MCF 10A (cell line): ENCODE measurements at regions not wholly inside any gene's neighbourhood (a gene's known extent, or its start where the extent isn't known, plus 50 kb on each side); places are given as distances from the start of the nearest gene placed in this dataset.

Experiments used
- BruUV-seq: library from RNA; stranded (reverse); fragments of 400-500 nt; replicated peaks from 2 replicates; lab custom pipeline; 2021; lab: Mats Ljungman, UMichigan
- CTCF ChIA-PET: fragments of 300-600 bp; sonication (Branson Sonifier 250); formaldehyde crosslinking; extraction: SDS; loops from one replicate; lab custom pipeline; 2021; ENCODE audit warnings: antibody characterized with exemption, inconsistent platforms; lab: Yijun Ruan, JAX
- POLR2A ChIA-PET: fragments of 300-600, 350-650 bp; sonication (Branson Sonifier 250); formaldehyde crosslinking; extraction: SDS; loops from one replicate; lab custom pipeline; 2020; ENCODE audit warnings: antibody characterized with exemption, inconsistent platforms; lab: Yijun Ruan, JAX
- DNase-seq: peaks from one replicate; pipeline ENCODE4 v3.0.0-alpha.2; 2018; ENCODE audit not compliant: unreplicated experiment
- H3K27ac Mint-ChIP-seq: one replicate; pipeline ENCODE4 v1.8.0; 2022; ENCODE audit warnings: mild to moderate bottlenecking, low read depth, mixed read lengths; ENCODE audit not compliant: unreplicated experiment
- H3K27me3 Mint-ChIP-seq: one replicate; pipeline ENCODE4 v1.8.0; 2022; ENCODE audit warnings: mixed read lengths; ENCODE audit not compliant: insufficient read depth, unreplicated experiment
- H3K36me3 Mint-ChIP-seq: one replicate; pipeline ENCODE4 v1.8.0; 2022; ENCODE audit warnings: mild to moderate bottlenecking, moderate library complexity, mixed read lengths; ENCODE audit not compliant: insufficient read depth, unreplicated experiment
- H3K4me1 Mint-ChIP-seq: one replicate; pipeline ENCODE4 v1.8.0; 2022; ENCODE audit warnings: mixed read lengths; ENCODE audit not compliant: insufficient read depth, unreplicated experiment
- H3K4me3 Mint-ChIP-seq: one replicate; pipeline ENCODE4 v1.8.0; 2022; ENCODE audit warnings: mild to moderate bottlenecking, moderate library complexity, mixed read lengths; ENCODE audit not compliant: unreplicated experiment
- H3K9me3 Mint-ChIP-seq: one replicate; pipeline ENCODE4 v1.8.0; 2022; ENCODE audit warnings: mixed read lengths; ENCODE audit not compliant: unreplicated experiment
- intact Hi-C: fragments of 100-400 bp; cut with micrococcal nuclease; formaldehyde crosslinking; loops from 2 replicates; pipeline ENCODE4 v1.14.1; 2022
- TF ChIP-seq, protein P1 (sequence below): fragments of 200-600 bp; IDR thresholded peaks from one replicate; pipeline ENCODE4 v1.8.0; 2022; ENCODE audit warnings: antibody characterized with exemption, mild to moderate bottlenecking; ENCODE audit not compliant: unreplicated experiment

GRCh38 chr4:134463771-134464170, 262.2 kb upstream of the PABPC4L start:
- no peak for DNase-seq
- intact Hi-C loops = no loop called here
- Mint-ChIP-seq H3K9me3 (no peaks in the 10 kb centered on the region), H3K27me3 (no peaks in the 10 kb centered on the region), H3K4me3 (no peak overlapping the region), H3K27ac (no peak overlapping the region), H3K4me1 (no peaks in the 10 kb centered on the region), H3K36me3 (no peaks in the 10 kb centered on the region)
- BruUV-seq = no TSS peak
- POLR2A ChIA-PET = no interaction called here
- TF ChIP-seq, protein P1, sequence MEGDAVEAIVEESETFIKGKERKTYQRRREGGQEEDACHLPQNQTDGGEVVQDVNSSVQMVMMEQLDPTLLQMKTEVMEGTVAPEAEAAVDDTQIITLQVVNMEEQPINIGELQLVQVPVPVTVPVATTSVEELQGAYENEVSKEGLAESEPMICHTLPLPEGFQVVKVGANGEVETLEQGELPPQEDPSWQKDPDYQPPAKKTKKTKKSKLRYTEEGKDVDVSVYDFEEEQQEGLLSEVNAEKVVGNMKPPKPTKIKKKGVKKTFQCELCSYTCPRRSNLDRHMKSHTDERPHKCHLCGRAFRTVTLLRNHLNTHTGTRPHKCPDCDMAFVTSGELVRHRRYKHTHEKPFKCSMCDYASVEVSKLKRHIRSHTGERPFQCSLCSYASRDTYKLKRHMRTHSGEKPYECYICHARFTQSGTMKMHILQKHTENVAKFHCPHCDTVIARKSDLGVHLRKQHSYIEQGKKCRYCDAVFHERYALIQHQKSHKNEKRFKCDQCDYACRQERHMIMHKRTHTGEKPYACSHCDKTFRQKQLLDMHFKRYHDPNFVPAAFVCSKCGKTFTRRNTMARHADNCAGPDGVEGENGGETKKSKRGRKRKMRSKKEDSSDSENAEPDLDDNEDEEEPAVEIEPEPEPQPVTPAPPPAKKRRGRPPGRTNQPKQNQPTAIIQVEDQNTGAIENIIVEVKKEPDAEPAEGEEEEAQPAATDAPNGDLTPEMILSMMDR = no peak
- CTCF ChIA-PET = no interaction called here

GRCh38 chr4:134426821-134427220, 225.2 kb upstream of the PABPC4L start:
- H3K27ac Mint-ChIP-seq = no peak overlapping the region
- TF ChIP-seq, protein P1 = no peak
- H3K27me3 Mint-ChIP-seq = no peaks in the 10 kb centered on the region
- no TSS peak for BruUV-seq
- intact Hi-C loops = no loop called here
- ChIA-PET POLR2A (no interaction called here), CTCF (no interaction called here)
- no peaks in the 10 kb centered on the region for H3K9me3 Mint-ChIP-seq
- DNase-seq = no peak
- H3K36me3 Mint-ChIP-seq = no peaks in the 10 kb centered on the region
- H3K4me1 Mint-ChIP-seq = no peaks in the 10 kb centered on the region
- H3K4me3 Mint-ChIP-seq = no peak overlapping the region

DNA sequence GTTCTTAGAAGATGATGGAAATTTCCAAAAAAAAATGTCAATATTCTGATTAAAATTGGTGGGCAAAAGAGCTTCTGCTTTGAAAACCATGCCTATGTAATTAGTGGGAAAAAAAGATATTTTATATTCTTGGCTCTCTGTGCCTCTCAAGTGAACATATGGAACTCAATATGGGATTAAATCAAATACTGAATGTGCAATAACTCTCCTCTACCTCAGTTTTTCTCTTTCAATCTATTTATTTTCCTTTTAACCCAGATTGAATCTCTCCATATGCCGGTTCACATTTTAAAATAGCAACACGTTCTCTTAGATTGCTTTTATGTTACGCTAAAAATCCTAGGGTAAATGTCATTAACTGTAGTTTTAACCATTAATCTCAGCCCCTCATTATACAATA, 224.2 kb upstream of the PABPC4L start:
- CTCF ChIA-PET = interaction anchor here (0.6 to 0.8 kb wide), 2 partner anchors 17 to 294 kb away, joined by 4 to 7 read pairs; no protein-coding TSS in a partner anchor

GRCh38 chr4:134422776-134423175, 221.2 kb upstream of the PABPC4L start:
- no peaks in the 10 kb centered on the region for H3K4me1 Mint-ChIP-seq
- H3K36me3 Mint-ChIP-seq = no peaks in the 10 kb centered on the region
- H3K9me3 Mint-ChIP-seq = no peaks in the 10 kb centered on the region
- H3K4me3 Mint-ChIP-seq = no peak overlapping the region
- ChIA-PET CTCF (no interaction called here), POLR2A (no interaction called here)
- H3K27me3 Mint-ChIP-seq = peaks cover 18% of the 10 kb centered on the region
- H3K27ac Mint-ChIP-seq = no peak overlapping the region
- BruUV-seq = no TSS peak
- TF ChIP-seq, protein P1 = no peak
- intact Hi-C loops = no loop called here
- no peak for DNase-seq

More for the DNA sequence above, 224.2 kb upstream of the PABPC4L start:
- no TSS peak for BruUV-seq
- Mint-ChIP-seq H3K4me3 (no peak overlapping the region), H3K9me3 (no peaks in the 10 kb centered on the region), H3K36me3 (no peaks in the 10 kb centered on the region), H3K27me3 (no peaks in the 10 kb centered on the region), H3K27ac (no peak overlapping the region), H3K4me1 (no peaks in the 10 kb centered on the region)
- DNase-seq = no peak
- POLR2A ChIA-PET = no interaction called here
- TF ChIP-seq, protein P1 = no peak
- intact Hi-C loops = no loop called here
